ENCODE measurements at regions not wholly inside any gene's neighbourhood (a gene's known extent, or its start where the extent isn't known, plus 50 kb on each side); places are given as distances from the start of the nearest gene placed in this dataset.

- no peaks in the 10 kb centered on the region for H3K27me3 ChIP-seq
- 36% methylated on average over 1 of the region's 1 CpG for WGBS (ENCODE audit: insufficient coverage, low coverage, low lambda C conversion rate, missing lambda C conversion rate)
- H3K4me3 ChIP-seq: no peak overlapping the region
- H3K4me1 ChIP-seq: no peaks in the 10 kb centered on the region
- H3K36me3 ChIP-seq: no peaks in the 10 kb centered on the region
- no peaks in the 10 kb centered on the region for H3K9me3 ChIP-seq
- DNase-seq (no peak), ATAC-seq (no peak)
- no peak overlapping the region for H3K27ac ChIP-seq
- TF ChIP-seq, protein P1, sequence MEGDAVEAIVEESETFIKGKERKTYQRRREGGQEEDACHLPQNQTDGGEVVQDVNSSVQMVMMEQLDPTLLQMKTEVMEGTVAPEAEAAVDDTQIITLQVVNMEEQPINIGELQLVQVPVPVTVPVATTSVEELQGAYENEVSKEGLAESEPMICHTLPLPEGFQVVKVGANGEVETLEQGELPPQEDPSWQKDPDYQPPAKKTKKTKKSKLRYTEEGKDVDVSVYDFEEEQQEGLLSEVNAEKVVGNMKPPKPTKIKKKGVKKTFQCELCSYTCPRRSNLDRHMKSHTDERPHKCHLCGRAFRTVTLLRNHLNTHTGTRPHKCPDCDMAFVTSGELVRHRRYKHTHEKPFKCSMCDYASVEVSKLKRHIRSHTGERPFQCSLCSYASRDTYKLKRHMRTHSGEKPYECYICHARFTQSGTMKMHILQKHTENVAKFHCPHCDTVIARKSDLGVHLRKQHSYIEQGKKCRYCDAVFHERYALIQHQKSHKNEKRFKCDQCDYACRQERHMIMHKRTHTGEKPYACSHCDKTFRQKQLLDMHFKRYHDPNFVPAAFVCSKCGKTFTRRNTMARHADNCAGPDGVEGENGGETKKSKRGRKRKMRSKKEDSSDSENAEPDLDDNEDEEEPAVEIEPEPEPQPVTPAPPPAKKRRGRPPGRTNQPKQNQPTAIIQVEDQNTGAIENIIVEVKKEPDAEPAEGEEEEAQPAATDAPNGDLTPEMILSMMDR (IDR thresholded peaks at IDR 0.05): no peak
- TF ChIP-seq POLR2A (IDR thresholded peaks at IDR 0.05): no peak
- intact Hi-C loops (cut with DNase I): no loop called here
These were observed 157.3 kb downstream of the CDCA7 start for GRCh38 chr2:173511942-173512341.

DNA sequence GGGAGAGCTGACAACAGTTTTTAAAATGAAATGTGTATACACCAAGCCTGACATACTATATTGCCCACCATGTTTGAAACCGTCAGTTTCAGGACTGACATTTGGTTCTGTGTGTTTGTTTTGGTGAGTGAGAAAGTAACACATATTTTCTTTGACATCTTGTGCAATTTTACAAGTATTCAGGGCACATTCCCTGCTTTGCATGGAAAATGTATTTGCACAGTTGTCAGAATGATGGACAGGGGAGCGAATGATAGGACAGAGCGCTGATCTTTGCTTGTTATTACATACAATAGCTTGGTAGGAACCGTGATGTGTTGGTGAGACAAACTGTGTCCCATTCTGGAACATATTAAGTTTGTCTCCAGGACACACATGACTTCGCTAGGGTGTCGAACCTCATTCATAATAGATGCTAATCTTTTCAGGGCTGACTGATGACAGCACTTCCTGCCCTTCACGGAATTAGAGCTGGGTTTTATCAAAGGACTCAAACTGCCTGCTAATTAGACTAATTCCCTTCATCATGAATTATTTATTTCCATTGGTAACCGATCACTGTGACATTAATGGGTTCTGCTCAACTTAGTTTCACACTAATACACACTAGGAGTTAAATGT is 158.5 kb downstream of the CDCA7 start:
- H3K9me3 ChIP-seq: peaks cover 0 to 3% (median 0%) of the 10 kb centered on the region in 4 donors
- no peaks in the 10 kb centered on the region for H3K4me1 ChIP-seq
- H3K27ac ChIP-seq: no peak overlapping the region
- TF ChIP-seq POLR2A (IDR thresholded peaks at IDR 0.05): no peak
- TF ChIP-seq, protein P1 (IDR thresholded peaks at IDR 0.05): no peak
- 68% methylated on average over 8 of the region's 8 CpGs for WGBS (ENCODE audit: insufficient coverage, low coverage, low lambda C conversion rate, missing lambda C conversion rate)
- no peaks in the 10 kb centered on the region for H3K36me3 ChIP-seq
- intact Hi-C loops (cut with DNase I): no loop called here
- ATAC-seq: no peak
- DNase-seq: no peak
- no peak overlapping the region for H3K4me3 ChIP-seq
- no peaks in the 10 kb centered on the region for H3K27me3 ChIP-seq

- ATAC-seq (no peak), DNase-seq (no peak)
- WGBS (ENCODE audit: insufficient coverage, low coverage, low lambda C conversion rate, missing lambda C conversion rate): 57% methylated on average over 2 of the region's 2 CpGs
- Histone ChIP-seq H3K9me3 (peaks cover 0 to 3% (median 0%) of the 10 kb centered on the region in 4 donors), H3K4me3 (no peak overlapping the region), H3K36me3 (no peaks in the 10 kb centered on the region), H3K27me3 (no peaks in the 10 kb centered on the region), H3K4me1 (no peaks in the 10 kb centered on the region), H3K27ac (no peak overlapping the region)
- TF ChIP-seq, protein P1 (IDR thresholded peaks at IDR 0.05): no peak
- TF ChIP-seq POLR2A (IDR thresholded peaks at IDR 0.05): no peak
- intact Hi-C loops (cut with DNase I): no loop called here
These were observed 166.2 kb downstream of the CDCA7 start for GRCh38 chr2:173520918-173521317.

GRCh38 chr2:173521450-173522192 is 166.9 kb downstream of the CDCA7 start:
- TF ChIP-seq, protein P1 (IDR thresholded peaks at IDR 0.05): no peak
- TF ChIP-seq POLR2A (IDR thresholded peaks at IDR 0.05): no peak
- Histone ChIP-seq H3K9me3 (peaks cover 0 to 3% (median 0%) of the 10 kb centered on the region in 4 donors), H3K4me1 (no peaks in the 10 kb centered on the region), H3K4me3 (no peak overlapping the region), H3K36me3 (no peaks in the 10 kb centered on the region), H3K27me3 (no peaks in the 10 kb centered on the region), H3K27ac (no peak overlapping the region)
- intact Hi-C loops (cut with DNase I): no loop called here
- WGBS (ENCODE audit: insufficient coverage, low coverage, low lambda C conversion rate, missing lambda C conversion rate): 54% methylated on average over 4 of the region's 4 CpGs
- DNase-seq (no peak), ATAC-seq (no peak)

All from right lobe of liver (tissue), 6 donors.